T-helper 1 cell treated with Interleukin-12 subunit alpha and Interleukin-12 subunit beta and Interleukin-4 antibody, amounts not matched to agents 30 ng/mL and 1 ng/mL, for 36 hours (primary cell): ENCODE measurements at regions not wholly inside any gene's neighbourhood (a gene's known extent, or its start where the extent isn't known, plus 50 kb on each side); places are given as distances from the start of the nearest gene placed in this dataset.
"Not testable (repeated sequence)": the region's sequence is repeated elsewhere in the genome, so short reads cannot be mapped to it uniquely, and the experiment has no call there.

ENCODE experiments used
- intact Hi-C: fragments of 100-400 bp; cut with micrococcal nuclease; formaldehyde crosslinking; loops from one replicate; pipeline ENCODE4 v1.15.1; 2024

DNA sequence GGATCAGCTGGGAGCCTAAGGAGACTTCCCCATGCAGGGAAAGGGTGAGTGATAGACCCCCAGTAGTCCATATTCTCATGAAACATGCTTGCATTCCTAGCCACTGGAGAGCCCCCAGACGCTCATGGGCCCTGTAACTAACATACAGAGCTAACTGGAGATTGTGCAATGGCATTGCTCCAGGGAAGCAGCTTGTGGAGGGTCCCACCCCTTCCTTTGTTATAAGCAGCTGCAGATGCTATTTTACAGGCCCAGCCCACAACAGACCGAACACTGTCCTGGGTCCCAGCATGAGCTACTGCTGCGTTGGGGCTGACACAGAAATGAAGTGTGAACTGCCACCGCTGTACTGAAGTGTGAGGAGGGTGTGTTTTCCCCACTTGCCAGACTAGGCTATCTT lies 1465.7 kb upstream of the DIAPH2 start:
- intact Hi-C loops: no loop called here

DNA sequence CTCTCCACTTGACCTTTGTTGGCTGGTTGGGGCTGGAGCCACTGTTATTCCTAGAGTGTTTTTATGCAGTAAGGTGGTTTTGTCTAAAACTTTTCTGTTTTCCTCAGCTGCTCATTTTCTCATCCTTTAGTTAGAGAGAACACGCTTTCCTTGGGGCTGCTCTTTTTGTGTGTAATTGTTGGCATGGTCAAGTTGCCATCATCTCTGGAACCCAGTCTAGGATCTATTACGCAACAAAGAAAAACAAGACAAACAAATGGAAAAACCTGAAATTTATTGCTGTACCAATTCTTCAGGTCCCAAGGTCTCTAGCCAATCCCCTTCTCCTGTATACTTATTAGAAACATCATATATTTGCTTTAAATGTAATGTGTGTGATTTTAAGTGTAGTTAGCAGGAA lies 1436.3 kb upstream of the DIAPH2 start:
- intact Hi-C loops: no loop called here

DNA sequence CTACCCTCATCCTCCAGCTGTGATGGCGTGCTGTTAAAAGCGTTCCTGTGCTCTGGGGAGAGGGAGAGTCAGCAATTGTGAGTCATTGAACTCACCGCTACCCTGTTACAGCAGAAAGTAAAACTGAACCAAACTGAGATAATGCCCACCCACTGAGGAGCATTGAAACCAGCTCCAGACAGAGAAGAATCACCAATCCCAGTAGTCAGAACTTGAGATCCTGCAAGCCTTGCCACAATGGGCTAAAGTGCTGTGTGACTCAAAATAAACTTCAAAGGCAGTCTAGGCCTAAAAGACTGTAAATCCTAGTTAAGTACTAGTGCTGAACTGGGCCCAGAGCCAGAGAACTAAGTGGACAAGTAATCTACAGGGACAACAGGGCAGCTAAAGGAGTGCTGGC lies 1394.2 kb upstream of the DIAPH2 start:
- intact Hi-C loops: no loop called here

DNA sequence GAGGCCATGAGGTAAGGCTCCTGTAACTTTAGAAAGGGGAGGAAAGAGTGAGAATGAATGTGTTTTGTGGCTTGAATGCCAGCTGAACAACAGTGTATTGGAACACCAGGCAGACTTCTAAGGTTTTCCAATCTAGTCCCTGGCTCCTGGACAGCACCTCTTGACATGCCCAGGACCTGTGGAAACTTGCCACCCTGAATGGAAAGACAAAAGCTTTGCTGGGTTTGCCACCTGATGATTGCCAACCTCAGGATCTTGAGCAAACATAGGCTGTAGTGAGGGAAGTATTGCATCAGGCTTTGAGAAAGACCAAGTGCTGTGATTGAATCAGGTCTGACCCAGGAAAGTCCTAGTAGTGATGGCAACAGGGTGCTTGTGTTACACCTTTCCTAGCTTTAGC lies 1393.1 kb upstream of the DIAPH2 start:
- intact Hi-C loops: no loop called here

DNA sequence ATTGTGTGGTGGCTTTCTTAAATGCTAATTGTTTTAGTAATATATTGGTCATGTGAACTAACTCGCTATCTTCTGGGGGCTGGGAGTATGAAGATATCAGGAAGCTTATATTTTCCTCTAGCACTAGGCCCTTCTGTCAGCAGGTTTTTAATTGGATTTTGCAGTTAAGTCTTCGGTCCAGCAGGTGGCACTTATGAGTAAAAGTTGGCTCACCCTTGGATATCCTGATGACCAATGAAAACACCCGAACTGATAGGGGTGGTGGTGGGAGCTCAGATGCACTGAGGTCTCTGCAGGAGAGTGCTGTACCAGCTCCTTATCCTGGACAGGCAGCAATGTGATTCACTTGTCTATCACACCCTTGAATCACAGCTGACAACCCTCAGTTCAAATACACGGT lies 1365.8 kb upstream of the DIAPH2 start:
- intact Hi-C loops: no loop called here

DNA sequence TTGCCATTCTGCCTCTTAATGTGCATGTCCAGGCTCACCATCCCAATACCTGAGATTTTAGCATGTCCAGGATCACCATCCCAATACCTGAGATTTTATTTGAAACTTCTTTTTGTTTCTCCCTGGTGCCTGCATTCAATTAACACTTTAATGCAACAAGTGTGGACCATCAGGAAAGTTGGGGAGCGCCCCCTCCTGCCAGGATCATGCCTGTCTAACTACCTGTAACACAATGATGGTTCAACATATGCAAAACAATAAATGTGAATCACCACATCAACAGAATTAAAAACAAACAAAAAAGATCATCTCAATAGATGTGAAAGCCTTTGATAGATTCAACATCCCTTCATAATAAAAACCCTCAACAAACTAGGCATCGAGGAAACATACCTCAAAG lies 1359.5 kb upstream of the DIAPH2 start:
- intact Hi-C loops: no loop called here

DNA sequence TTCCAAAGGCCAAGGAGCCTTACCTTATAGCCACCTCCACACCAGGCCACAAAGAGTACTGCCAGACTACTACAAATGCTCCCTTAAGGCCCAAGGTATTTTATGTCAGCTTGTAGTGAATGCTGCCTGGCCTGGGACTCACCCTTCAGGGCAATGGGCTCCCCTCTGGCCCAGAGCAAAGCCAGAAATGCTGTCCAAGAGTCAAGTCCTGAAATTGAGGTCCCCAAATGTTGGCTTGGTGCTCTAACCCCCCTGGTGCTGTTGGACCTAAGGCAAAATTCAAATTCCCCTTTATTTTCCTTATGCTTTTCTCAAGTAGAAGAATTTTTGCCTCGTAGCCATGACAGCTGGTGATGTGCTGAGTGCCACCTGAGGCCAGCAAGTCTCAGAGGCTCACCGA lies 1354.3 kb upstream of the DIAPH2 start:
- intact Hi-C loops: no loop called here

DNA sequence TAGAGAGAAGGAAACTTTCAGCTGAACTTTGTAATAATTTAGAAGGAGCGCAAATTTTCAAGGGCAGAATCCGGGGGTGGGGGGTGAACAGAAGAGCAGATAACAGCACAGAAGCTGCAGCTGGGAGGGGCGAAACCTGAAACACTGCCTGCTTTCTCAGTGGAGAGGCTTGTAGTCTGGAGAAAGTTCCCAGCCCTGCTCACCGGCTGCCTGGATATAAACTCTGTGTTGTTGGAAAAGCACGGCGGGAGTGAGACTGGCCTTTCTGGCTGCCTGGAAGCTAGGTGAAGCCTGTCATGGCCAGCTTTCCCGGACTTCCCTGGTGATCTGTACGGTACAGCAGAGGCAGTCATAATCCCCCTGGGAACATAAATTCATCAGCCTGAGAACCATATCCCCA lies 1352.1 kb upstream of the DIAPH2 start:
- intact Hi-C loops: no loop called here

DNA sequence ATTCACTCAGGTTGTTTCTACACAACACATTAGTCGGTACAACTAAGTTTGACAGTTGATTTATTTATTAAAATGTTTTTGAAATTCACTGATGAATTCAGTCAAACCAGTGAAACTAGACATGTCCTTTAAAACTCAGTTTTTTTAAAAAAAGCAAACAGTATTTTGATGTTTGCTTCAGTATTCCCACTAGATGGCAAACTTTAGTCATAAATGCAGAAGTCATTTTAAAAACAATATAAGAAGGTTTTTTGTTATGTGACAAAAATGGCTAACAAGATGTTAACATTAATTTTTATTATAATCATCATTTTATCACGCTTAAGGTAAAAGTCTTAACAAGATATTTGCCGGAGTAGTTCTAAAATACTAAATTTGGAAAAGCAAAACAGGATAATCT lies 1337.8 kb upstream of the DIAPH2 start:
- intact Hi-C loops: no loop called here

DNA sequence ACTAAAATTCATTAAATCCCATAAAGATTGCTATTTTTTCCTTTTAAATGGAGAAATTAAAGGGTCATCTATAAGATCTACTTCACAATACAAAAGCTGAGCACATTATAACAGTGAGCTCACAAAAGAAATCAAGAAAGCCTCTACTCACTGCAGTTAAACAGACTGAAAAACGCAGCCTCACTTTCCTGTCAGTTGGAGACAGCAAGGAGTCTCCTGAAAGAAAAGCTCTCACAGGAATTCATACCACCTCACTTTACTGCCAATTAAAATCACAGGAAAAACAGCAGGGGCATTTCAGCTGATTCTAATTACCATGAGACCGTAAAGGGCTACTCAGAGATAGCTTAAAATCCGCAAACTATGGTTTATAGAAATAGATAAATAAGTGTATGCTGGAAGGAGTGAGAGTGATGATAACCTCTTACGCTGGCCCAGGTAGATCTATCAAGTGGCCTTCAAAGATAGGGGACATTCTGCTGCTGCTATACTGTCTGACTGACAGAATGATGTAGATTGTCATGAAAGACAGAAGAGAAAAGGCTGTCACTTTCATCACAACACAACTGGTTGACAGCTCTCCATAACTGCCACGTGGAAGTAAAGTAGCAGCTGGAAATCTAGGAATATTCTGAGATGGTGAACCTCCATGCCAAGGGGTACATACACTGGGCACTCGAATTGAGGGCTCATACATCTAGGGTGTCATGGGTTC lies 1333.7 kb upstream of the DIAPH2 start:
- intact Hi-C loops: no loop called here

DNA sequence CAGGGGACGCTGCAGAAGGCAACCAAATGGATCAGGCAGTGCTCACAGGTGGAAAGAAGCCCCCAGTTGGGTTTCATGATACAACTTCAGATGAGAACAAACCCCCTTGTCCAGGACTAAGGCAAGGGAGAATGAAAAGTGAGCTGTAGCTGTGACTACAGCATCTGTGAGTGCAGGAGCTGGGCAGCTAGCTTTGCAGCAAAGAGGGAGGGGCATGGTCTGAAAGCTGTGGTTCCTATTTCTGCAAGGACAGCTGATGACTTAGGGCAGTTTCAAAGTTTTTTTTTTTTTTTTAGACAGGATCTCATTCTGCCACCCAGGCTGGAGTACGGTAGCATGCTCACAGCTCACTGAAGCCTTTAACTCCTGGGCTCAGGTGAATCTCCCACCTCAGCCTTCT lies 1317.4 kb upstream of the DIAPH2 start:
- intact Hi-C loops: no loop called here

DNA sequence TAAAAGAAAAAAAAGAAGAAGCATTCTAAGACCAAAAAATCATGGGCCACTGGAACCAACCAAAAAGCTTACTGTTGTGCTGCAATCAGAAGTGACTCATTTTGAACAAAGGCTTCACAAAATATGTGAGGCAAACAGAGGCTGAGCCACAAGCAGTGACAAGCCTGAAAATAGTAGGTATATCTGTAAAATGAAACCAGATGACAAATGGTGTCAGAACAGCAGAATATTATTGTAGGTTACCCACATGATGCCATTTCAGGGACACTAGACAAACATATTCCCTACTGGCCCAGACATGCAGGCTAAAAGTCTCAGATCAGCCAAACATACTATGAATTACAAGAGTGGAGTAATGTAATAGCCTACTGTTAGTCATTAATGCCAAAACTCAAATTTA lies 1301.8 kb upstream of the DIAPH2 start:
- intact Hi-C loops: loop anchor here (5.0 kb wide), 1 partner anchor 50 kb away; no protein-coding TSS in a partner anchor

DNA sequence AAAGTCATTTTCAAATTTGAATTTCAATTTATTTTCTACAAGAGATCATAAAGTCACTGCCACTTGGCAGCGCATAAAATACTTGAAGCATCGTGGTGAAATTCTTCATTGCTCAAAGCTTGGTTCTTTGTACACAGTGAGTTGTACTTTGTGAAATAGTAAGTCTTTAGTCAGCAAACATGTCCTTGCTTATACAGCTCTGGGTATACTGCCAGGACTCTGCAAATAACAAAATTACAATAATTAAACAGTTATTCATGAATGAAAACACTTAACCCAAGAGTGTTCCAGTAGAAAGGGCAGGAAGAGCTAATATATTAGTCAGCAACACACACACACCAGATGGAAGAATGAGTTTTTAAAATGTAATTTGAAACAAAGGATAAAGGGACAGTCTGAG lies 1300.9 kb upstream of the DIAPH2 start:
- intact Hi-C loops: loop anchor here (5.0 kb wide), 1 partner anchor 49 kb away; no protein-coding TSS in a partner anchor

DNA sequence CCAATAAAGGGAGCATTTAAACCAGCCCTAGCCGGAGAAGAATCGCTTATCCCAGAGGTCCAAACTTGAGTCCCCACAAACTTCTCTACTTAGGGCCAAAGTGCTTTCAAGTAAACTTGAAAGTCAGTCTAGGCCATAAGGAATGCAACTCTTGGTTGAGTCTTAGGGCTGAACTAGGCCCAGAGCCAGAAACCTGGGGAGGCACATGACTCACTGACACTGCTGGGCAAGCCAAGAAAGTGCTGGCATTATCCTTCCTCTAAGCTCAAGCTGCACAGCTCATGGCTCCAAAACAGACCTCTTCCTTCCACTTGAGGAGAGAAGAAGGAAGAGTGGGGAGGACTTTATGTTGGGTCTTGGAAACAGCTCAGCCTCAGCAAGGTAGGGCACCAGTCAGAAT lies 1257.3 kb upstream of the DIAPH2 start:
- intact Hi-C loops: no loop called here

DNA sequence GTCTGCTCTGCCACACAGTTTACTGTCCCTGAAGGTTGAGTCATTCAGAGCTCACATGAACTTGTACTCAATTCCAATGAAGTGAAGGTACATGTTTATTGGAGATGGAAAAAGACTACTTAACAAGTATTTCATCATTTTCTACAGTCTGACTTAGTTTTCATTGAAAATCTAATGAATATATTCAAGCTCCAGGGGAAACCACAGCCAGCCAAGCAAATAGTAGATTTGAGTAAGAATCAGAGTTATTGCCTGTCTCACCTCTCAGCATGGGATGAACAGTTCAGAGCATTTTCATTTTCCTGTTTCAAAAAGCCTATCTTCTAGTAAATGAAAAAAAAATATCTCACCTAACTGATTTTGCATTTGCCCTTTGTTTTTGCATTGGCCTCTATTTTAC lies 1249.4 kb upstream of the DIAPH2 start:
- intact Hi-C loops: no loop called here

DNA sequence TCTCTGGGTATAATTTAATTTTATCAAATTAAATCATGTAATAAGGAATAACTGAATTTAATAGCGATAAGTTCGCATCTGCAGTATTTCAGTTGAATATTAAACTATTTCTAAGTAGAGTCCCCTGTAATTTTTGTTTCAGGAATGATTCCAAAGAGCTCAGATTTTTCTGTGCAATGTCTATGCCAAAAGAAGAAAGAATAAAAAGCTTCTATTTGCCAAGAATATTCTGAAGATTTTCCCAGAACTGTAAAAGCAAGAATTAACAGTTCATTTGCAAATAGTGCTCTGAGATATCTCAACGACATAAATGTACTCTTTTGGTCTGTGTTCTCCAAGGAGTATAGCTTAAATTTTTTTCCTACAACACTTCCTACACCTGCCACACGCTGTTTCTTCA lies 1242.8 kb upstream of the DIAPH2 start:
- intact Hi-C loops: no loop called here

DNA sequence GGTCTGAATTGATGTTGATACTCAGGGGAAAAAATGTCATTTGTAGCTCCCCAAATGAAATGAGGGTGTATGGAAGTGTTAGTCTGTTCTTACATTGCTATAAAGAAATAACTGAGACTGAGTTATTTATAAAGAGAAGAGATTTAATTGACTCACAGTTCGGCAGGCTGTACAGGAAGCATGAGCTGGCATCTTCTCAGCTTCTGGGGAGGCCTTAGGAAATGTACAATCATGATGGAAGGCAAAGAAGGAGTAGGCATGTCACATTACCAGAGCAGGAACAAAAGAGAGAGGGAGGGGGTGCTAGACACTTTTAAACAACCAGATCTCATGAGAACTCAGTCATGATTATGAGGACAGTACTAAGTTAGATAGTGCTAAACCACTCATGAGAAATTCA lies 1199.9 kb upstream of the DIAPH2 start:
- intact Hi-C loops: no loop called here

DNA sequence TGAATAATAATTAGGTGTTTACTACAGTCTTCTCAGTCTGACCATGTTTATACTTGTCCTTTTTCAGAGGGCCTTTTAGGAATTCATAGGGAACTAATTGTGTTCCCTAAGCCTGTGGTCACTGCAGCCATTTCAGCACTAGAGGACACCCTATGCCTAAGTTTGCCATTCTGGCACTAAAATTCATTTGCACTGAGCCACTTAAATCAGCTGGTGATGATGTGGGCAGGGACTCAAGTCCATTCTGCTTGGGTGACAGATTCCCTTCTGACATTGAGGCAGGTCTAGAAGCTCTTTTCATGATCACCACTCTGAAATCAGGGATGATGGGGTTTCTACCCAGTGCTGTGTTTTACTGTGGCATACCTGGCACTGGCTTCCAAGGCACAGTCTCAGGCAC lies 1178.9 kb upstream of the DIAPH2 start:
- intact Hi-C loops: no loop called here

DNA sequence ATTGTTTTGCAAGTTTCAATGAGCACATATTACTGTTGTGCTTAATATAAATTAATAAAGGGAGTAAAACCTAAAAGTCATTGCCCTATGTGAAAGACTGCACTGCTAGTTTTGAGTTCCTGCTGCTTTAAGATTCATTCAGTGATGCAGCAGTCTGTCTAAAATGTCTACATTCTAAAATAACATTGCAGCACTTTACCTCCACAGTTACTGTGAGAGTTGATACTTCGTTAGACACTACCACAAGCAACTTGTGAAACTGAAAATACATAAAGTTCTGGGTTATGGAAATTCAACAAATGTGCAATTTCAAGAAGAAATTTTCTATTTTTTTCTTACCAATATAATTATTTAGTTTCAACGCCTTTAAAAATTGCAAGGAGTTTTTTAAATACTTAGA lies 1175.2 kb upstream of the DIAPH2 start:
- intact Hi-C loops: no loop called here

DNA sequence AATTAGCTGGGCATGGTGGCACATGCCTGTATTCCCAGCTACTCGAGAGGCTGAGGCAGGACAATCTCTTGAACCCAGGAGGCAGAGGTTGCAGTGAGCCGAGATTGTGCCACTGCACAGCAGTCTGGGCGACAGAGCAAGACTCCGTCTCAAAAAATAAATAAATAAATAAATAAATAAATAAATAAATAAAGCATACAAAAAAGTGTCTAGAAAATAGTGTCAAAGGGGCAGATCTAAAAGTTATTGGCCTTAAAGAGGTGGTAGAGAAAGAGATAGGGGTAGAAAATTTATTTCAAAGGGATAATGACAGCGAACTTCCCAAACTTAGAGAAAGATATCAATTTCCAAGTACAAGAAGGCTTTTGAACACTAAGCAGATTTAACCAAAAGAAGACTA lies 1160.6 kb upstream of the DIAPH2 start:
- intact Hi-C loops: not testable (repeated sequence)

DNA sequence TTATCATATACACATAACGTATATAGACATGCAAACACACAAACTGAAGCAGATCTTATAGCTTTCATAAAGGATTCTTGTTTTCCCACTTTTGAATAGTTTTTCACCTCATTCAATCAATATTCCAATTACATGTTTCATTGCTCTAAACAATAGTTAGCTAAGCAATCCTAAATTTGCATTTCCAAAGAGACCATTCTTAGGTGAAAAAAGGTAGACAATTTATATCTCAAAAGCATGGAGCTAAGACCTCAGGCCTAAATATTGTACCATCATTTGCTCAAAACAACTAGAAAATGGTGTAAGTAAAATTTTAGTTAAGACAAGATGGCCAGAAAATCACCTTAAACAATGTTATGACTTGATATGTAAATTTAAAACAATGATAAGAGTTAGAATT lies 1148.5 kb upstream of the DIAPH2 start:
- intact Hi-C loops: no loop called here

DNA sequence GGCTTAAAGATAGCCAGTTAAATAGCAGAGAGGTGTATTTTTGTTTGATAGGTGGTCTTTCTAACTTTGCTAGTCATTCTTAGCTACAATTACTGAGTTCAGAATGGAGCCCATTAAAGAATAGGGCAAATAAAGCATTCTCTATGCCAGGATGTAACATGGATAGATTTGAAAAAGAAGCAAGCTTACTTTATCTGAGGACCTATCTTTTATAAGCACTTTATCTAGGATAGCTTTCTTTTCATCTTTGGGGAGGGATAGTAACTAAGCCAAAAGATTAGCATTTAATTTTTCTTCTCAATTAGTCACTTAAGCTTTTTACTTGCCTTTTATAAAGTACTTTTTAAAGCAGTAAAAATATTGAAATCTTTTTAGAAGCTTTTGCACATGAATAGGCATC lies 1148.0 kb upstream of the DIAPH2 start:
- intact Hi-C loops: no loop called here

DNA sequence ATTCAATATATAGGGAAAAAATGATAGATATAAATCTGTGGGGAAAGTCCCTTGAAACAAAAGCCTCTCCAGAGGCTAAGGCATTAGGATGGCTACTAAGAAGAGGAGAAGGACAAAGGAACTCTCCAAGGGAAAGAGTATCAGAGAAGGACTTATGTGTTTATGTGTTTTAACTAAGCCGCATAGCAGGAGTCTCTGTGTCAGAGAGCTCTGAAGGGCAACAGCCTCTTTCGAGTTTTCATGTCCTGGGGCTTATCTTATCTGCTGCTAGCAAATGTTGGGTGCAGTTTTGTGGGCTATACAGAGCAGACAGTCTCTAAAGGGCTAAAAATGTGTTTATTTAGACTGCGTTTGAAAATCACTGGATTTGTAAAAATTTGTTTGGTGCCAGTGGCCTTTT lies 1145.6 kb upstream of the DIAPH2 start:
- intact Hi-C loops: no loop called here

DNA sequence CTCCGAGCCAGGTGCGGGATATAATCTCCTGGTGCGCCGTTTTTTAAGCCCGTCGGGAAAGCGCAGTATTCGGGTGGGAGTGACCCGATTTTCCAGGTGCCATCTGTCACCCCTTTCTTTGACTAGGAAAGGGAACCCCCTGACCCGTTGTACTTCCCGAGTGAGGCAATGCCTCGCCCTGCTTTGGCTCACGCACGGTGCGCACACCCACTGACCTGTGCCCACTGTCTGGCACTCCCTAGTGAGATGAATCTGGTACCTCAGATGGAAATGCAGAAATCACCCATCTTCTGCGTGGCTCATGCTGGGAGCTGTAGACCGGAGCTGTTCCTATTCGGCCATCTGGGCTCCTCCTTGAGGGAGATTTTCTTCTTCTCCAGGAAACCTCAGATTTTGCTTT lies 1135.1 kb upstream of the DIAPH2 start:
- intact Hi-C loops: not testable (repeated sequence)
